Prostate gland (tissue), 2 donors: ENCODE measurements at regions not wholly inside any gene's neighbourhood (a gene's known extent, or its start where the extent isn't known, plus 50 kb on each side); places are given as distances from the start of the nearest gene placed in this dataset.

Experiments used
- DNase-seq: peaks from one replicate; pipeline ENCODE4 v3.0.0-alpha.2; 2019; ENCODE audit warnings: low spot score
- H3K27ac ChIP-seq, 2 donors: fragments of 200-600 bp; sonication (generic); 2 replicates each; pipeline ENCODE4 v1.5.1; 2017 to 2019
- H3K27me3 ChIP-seq: fragments of 200-600 bp; sonication (generic); replicated peaks from 2 replicates; pipeline ENCODE4 v1.5.1; 2019; ENCODE audit not compliant: insufficient read depth
- H3K36me3 ChIP-seq, 2 donors: fragments of 200-600 bp; sonication (generic); 1 replicate in 1 of 2; 2 replicates in 1 of 2; pipeline versions ENCODE4 v1.5.1 to v1.8.1; 2017 to 2019
- H3K4me1 ChIP-seq: fragments of 200-600 bp; sonication (generic); replicated peaks from 2 replicates; pipeline ENCODE4 v1.5.1; 2019
- H3K4me3 ChIP-seq, 2 donors: fragments of 200-600 bp; sonication (generic); 2 replicates each; pipeline ENCODE4 v1.5.1; 2017 to 2019
- H3K9me3 ChIP-seq: fragments of 200-600 bp; sonication (generic); 2 replicates; pipeline ENCODE4 v1.5.1; 2017
- CTCF ChIP-seq, 4 experiments: fragments of 200-600 bp in 2 of 4; fragments of 450-650 bp in 2 of 4; sonication (generic) in 2 of 4; IDR thresholded peaks; 1 replicate in 3 of 4; 2 replicates in 1 of 4; pipeline ENCODE4 v1.5.1; 2016 to 2019; ENCODE audit warnings: antibody characterized with exemption in 4 of 4, mild to moderate bottlenecking in 2 of 4, moderate library complexity in 2 of 4
- POLR2A ChIP-seq: fragments of 450-650 bp; IDR thresholded peaks from one replicate; pipeline ENCODE4 v1.6.1; 2016; ENCODE audit warnings: antibody characterized with exemption, mild to moderate bottlenecking
- POLR2AphosphoS5 ChIP-seq: sonication (generic); formaldehyde crosslinking; IDR thresholded peaks from one replicate; pipeline ENCODE4 v1.6.1; 2017; ENCODE audit warnings: antibody characterized with exemption
- WGBS: methylation state at CpG from one replicate; pipeline ENCODE4 v1.1.5; 2018; 5-methylcytosine and 5-hydroxymethylcytosine counted together
- intact Hi-C: fragments of 100-400 bp; cut with DNase I; formaldehyde crosslinking; loops from one replicate; pipeline ENCODE4 v1.14.2; 2022

- Histone ChIP-seq H3K9me3 (no peaks in the 10 kb centered on the region), H3K36me3 (no peaks in the 10 kb centered on the region), H3K27me3 (no peaks in the 10 kb centered on the region), H3K4me3 (no peak overlapping the region), H3K4me1 (no peaks in the 10 kb centered on the region), H3K27ac (no peak overlapping the region)
- intact Hi-C loops, result no loop called here
- no peak for DNase-seq
- TF ChIP-seq POLR2A (no peak), POLR2AphosphoS5 (no peak), CTCF (IDR thresholded peaks at IDR 0.05) (peak in 3 of 4 experiments; percentile 17 to 27 (median 27))
- WGBS, result 51% methylated on average over 6 of the region's 6 CpGs
These were observed 985.7 kb upstream of the FBXO33 start for GRCh38 chr14:40417777-40418401.

GRCh38 chr14:40416565-40416964, 984.3 kb upstream of the FBXO33 start:
- Histone ChIP-seq H3K9me3 (no peaks in the 10 kb centered on the region), H3K27ac (no peak overlapping the region), H3K4me3 (no peak overlapping the region), H3K27me3 (no peaks in the 10 kb centered on the region), H3K4me1 (no peaks in the 10 kb centered on the region), H3K36me3 (no peaks in the 10 kb centered on the region)
- TF ChIP-seq POLR2A (no peak), CTCF (IDR thresholded peaks at IDR 0.05) (no peak), POLR2AphosphoS5 (no peak)
- 35% methylated on average over 2 of the region's 2 CpGs for WGBS
- intact Hi-C loops, result no loop called here
- DNase-seq, result no peak

- intact Hi-C loops, result no loop called here
- no peaks in the 10 kb centered on the region for H3K9me3 ChIP-seq
- 12% methylated on average over 2 of the region's 2 CpGs for WGBS
- no peak for TF ChIP-seq POLR2A
- TF ChIP-seq CTCF (IDR thresholded peaks at IDR 0.05), result no peak
- TF ChIP-seq POLR2AphosphoS5, result no peak
- H3K4me1 ChIP-seq, result no peaks in the 10 kb centered on the region
- no peaks in the 10 kb centered on the region for H3K27me3 ChIP-seq
- H3K36me3 ChIP-seq, result no peaks in the 10 kb centered on the region
- DNase-seq, result no peak
- H3K4me3 ChIP-seq, result no peak overlapping the region
- H3K27ac ChIP-seq, result no peak overlapping the region
These were observed 982.2 kb upstream of the FBXO33 start for GRCh38 chr14:40414386-40414785.

GRCh38 chr14:40413136-40413535, 980.9 kb upstream of the FBXO33 start:
- H3K27me3 ChIP-seq, result no peaks in the 10 kb centered on the region
- no peaks in the 10 kb centered on the region for H3K36me3 ChIP-seq
- H3K4me3 ChIP-seq, result no peak overlapping the region
- TF ChIP-seq POLR2A, result no peak
- TF ChIP-seq CTCF (IDR thresholded peaks at IDR 0.05), result no peak
- no peak for TF ChIP-seq POLR2AphosphoS5
- no peak for DNase-seq
- H3K9me3 ChIP-seq, result no peaks in the 10 kb centered on the region
- no peaks in the 10 kb centered on the region for H3K4me1 ChIP-seq
- 65% methylated on average over 4 of the region's 4 CpGs for WGBS
- intact Hi-C loops, result no loop called here
- H3K27ac ChIP-seq, result no peak overlapping the region

GRCh38 chr14:40410708-40411107, 978.5 kb upstream of the FBXO33 start:
- H3K27ac ChIP-seq, result no peak overlapping the region
- H3K27me3 ChIP-seq, result no peaks in the 10 kb centered on the region
- H3K36me3 ChIP-seq, result no peaks in the 10 kb centered on the region
- H3K4me3 ChIP-seq, result no peak overlapping the region
- TF ChIP-seq CTCF (IDR thresholded peaks at IDR 0.05), result no peak
- no peak for TF ChIP-seq POLR2AphosphoS5
- TF ChIP-seq POLR2A, result no peak
- H3K9me3 ChIP-seq, result no peaks in the 10 kb centered on the region
- DNase-seq, result no peak
- intact Hi-C loops, result no loop called here
- no peaks in the 10 kb centered on the region for H3K4me1 ChIP-seq
